Gastrocnemius medialis (tissue), 4 donors: ENCODE measurements at regions not wholly inside any gene's neighbourhood (a gene's known extent, or its start where the extent isn't known, plus 50 kb on each side); places are given as distances from the start of the nearest gene placed in this dataset.

Source experiments
- CTCF ChIP-seq, 5 experiments: fragments of 450-650 bp in 3 of 5; fragments of 200-600 bp in 2 of 5; sonication (generic) in 2 of 5; IDR thresholded peaks in 4 of 5; conservative IDR thresholded peaks in 1 of 5; 1 replicate in 4 of 5; 2 replicates in 1 of 5; pipeline ENCODE4 v1.5.1; 2016 to 2019; ENCODE audit warnings: antibody characterized with exemption in 5 of 5, mild to moderate bottlenecking in 3 of 5, moderate library complexity in 3 of 5
- POLR2A ChIP-seq, 2 donors: fragments of 450-650 bp; IDR thresholded peaks; one replicate each; pipeline ENCODE4 v1.6.1; 2017; ENCODE audit warnings: antibody characterized with exemption in 2 of 2, mild to moderate bottlenecking in 2 of 2, moderate library complexity in 2 of 2

GRCh38 chr6:153590411-153590810 lies 448.6 kb upstream of the OPRM1 start:
- TF ChIP-seq CTCF (IDR thresholded peaks at IDR 0.05 in 4 of 5, conservative IDR thresholded peaks at IDR 0.05 in 1 of 5), result no peak
- TF ChIP-seq POLR2A (IDR thresholded peaks at IDR 0.05), result no peak
